ENCODE measurements at regions not wholly inside any gene's neighbourhood (a gene's known extent, or its start where the extent isn't known, plus 50 kb on each side); places are given as distances from the start of the nearest gene placed in this dataset.
"Not testable (repeated sequence)": the region's sequence is repeated elsewhere in the genome, so short reads cannot be mapped to it uniquely, and the experiment has no call there.

DNA sequence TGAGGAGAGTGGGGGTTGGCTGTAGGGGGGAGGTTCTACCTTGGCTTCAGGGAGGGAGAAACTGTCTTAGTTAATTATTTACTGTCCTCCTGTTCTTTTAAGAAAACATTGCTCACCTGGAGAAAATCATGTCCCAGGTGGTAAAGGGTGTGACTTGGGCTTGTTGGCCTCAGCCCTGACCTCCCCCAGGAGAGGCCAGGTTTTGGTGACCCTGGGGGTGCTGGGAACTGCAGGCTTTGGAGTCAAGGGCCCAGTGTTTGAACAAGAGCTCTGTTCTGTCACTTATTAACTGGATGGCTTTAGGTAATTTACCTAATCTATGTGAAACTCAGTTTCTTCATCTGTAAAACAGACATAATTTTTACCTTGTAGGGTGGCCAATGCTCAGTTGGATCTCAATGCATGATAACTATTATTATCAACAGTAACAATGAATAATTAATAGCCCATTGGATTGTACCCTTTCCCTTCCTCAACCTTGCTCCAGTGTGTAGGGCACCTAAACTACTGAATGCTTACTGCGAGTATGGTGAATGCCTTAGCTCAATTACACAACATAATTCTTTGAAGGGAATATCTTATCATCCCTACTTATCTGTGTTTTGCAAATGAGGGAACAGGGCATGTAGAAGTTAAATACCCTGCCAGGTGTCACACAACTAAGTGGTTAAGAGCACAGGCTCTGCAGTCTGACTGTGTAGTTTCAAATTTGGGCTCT lies 959.4 kb upstream of the DEFB115 start:
- DNase-seq: not testable (repeated sequence)

DNA sequence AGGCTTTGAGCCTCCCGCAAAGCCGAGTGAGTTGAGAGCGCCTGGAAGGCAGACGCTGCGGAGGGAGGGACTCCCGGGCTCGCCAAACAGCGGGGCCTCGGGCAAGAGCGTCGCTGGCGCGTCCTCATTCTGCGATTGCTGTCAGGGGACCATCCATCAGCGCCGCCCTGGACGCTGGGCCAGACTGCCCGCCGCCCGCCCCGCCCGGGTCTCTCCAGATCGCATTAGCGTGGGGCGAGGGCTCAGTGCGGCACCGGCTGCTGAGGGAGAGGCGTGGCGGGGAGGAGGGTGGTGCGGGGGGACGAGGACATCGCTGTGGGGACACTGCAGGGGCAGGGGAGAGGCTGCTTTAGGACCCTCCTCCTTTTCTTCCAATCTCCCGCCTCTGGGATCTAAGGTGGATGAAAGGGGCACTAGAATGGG lies 957.2 kb upstream of the DEFB115 start:
- not testable (repeated sequence) for DNase-seq

DNA sequence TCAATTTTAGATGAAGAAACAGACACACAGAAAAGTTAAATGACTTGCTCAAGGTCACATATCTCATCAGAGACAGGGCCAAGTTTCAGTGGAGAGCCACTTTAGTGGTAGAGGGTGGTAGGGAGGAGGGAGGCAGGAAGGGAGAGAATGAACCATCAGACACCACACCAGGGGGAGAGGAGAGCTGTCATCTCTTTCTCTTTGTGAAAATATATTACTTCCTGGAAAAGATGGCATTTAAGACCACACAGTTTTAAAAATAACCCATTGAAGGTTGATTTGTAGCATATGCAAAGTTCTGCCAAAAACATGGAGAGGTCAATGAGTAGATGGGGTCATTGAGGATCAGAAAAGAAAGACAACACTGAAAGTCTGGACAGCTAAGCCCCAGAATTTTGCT lies 954.7 kb upstream of the DEFB115 start:
- DNase-seq: not testable (repeated sequence)

DNA sequence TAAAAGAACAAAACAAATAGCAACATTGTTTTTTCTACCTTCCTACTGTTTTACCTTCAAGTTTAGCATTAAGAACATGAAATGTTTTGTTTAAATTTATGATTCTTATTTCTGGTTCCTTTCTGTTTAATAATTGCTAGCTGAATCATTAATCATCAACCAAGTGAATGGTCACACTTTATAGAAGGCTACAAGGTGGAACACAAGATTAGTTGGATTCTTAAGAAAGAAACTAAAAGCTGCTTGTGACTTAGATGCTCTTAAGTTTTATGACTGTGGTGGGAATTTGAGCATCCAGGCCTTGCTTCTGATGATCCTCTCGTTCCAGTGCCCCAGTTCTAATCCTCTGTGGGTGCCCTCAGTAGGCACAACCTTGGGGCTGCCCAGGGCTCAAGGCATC lies 947.5 kb upstream of the DEFB115 start:
- DNase-seq: not testable (repeated sequence)

DNA sequence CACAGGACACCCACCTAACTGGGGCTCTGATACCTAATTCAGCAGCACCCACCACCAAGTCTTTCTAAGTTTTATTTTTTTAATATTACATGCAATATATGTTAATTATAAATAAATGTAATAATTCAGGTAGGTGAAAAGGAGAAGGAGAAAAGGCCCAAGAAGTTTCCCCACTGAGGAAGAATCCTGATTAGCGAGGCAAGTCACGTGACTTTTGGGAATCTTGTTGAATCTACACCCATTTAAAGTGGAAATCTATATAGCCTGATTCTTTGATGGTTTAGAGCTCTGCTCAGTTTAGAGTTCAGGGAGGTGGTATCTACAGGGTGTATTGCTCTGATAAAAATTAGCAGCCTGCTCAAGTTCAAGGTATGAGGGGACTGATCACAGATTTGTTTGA lies 947.1 kb upstream of the DEFB115 start:
- DNase-seq: not testable (repeated sequence)

DNA sequence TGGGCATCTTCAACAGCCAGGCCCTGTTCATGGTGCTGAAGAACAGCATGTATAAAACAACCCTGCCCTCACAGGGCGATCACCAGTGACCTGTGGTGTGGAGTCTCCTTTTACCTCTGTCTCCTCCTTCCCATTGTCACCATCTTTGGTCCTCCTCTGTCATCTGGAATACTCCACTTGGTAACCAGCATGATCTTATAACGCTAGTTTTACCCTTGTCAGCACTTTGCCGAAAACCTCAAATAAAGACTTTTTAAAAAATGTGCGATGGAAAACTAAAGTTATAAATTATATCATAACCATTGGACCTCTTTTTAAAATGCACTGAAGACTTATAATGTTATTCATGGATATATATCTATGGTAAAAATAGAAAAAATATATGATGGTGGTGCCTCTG lies 945.2 kb upstream of the DEFB115 start:
- DNase-seq: not testable (repeated sequence)

DNA sequence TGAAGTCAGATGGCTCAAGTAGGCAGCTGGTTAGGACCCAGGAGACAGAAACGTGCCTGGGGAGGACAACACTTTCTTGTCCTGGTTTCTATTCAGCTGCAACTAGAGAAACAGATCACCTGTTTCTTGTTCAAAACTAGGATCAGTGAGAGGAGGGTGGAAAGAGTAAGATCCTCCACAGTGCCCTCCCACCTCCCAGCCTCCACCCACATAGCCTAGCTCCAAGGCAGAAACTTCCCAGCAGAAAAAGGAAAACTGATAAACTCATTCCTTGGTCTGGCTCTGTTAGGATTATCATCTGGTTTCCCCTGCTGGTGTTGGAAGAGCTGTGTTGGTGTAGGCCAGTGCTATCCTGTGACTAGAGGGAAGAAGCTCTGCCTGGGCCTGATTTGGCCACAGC lies 943.8 kb upstream of the DEFB115 start:
- not testable (repeated sequence) for DNase-seq

DNA sequence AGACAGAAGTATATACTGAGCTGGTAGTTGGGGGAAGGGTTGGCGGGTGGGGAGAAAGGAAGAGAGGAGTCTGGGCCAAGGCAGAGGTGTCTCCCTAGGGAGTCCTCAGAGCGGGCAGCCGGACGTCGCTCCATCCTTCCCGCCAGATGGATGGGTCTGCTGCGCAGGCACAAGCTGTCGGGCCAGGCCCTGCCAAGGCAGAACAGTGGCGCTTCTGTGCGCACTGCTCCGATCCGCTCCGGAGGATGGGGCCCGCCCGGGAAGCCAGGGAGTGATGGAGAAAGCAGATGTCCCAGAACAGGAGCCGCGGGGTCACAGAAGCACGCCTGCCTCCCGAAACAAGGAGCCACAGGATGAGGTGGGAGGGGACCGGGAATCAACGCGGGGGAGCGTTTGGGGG lies 941.4 kb upstream of the DEFB115 start:
- not testable (repeated sequence) for DNase-seq

DNA sequence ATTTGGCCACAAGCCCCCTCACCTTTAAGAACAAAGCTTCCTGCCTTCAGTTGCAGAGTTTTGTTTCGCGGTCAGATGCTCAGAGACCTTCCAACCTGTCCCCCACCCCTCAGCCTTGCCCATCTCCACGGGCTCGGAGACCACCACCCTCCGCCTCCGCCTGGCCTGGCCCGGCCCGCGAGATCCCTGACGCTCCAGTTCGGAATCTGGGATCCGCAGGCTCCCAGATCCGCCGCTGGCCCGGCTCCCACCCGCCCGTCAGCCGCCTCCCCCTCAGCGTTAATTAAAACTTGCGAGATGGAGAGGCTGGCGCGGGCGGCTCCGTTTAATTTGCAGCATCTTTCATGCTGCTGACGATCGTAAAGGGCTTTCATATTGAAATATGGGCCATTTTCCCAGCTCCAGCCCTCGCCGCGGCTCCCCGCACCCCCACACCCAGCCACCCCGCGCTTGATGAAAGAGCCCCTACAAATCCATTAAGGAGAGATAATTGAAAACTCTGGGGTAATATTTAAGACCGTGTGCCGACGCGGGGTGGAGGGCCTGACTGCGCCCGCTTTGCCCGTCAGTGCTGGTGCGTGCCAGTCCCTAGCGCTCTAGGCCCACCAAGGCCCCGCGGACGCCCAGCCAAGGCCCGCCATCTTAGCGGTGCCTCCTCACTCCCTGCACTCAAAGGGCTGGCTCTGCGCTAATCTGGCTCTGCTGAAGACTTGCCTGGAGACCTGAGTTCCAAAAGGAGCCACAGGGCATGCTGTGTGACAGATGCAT lies 940.7 kb upstream of the DEFB115 start:
- not testable (repeated sequence) for DNase-seq

DNA sequence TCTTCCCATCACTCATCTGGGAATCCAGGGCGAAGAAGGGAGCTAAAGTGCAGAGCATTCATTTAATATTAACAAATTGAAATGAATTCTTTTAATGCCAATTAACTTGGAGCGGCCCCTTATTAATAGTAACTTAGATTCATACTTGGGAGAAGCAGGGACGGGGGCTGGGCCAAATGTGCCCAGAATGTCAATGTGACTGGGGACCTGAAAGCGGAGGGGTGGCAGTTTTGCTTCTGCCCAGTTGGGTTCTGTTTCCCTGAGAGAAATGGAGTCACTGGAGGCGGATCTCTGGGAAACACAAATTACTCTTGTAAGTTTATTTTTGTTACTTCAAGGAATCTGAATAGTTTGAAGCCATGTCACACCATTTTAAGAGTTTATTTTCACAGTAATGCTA lies 923.7 kb upstream of the DEFB115 start:
- not testable (repeated sequence) for DNase-seq

DNA sequence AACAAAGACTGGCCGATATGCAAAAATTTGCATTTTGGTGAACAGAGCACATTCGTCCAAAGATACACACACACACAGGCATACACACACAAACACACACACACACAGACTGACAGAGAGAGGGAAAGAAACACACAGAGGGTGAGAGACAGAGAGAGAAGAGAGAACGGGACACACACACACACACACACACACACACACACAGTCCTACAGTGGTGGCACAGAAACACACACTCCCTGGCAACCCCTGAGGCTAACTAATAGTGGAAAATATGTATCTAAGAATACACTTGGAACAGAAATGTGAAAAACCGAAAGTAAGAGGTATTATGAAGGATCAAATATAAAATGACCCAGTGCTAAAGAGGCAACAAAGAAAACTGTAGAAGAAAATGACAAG lies 919.9 kb upstream of the DEFB115 start:
- not testable (repeated sequence) for DNase-seq

DNA sequence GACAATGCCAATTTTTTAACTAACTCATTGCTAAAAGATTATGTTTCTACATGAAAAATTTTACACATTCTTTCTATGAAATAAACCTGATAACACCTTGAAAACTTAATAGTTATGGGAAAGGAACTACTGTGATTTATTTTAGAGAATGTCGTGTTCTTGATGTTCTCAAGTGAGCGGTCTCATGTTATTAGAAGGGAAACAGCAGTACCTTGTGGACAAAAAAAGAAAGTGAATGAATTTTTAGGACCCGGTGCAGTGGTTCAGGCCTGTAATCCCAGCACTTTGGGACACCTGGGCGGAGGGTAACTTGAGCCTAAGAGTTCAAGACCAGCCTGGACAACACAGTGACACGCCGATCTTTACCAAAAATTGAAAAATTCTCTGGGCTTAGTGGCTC lies 908.5 kb upstream of the DEFB115 start:
- DNase-seq: not testable (repeated sequence)

DNA sequence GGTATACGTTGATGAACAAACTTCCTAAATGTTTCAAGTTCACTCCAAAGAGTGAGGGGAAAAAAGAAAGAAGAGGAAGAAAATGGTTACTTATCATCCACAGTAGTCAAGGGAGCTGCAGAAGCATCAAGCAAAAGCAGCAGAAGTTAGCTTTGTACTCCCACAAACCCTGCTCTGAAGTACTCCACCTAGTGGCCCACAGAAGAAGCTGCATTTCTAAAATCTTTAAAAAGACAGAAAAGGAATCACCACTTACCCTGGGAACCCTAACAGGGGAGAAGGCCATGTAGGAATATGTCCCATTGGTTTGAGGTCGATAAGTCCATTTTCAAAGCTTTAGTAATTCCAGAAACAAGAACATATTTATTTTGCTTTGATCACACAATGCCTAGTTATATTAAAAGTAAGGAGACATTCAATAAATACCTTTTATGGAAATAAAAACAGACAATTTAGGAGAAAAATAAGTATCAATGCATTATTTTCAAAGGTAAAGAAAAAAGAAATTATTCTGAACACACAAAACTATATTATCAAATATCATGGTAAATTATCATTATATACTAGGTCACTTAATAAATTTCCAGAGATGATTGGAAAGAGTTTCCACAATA lies 900.5 kb upstream of the DEFB115 start:
- not testable (repeated sequence) for DNase-seq

DNA sequence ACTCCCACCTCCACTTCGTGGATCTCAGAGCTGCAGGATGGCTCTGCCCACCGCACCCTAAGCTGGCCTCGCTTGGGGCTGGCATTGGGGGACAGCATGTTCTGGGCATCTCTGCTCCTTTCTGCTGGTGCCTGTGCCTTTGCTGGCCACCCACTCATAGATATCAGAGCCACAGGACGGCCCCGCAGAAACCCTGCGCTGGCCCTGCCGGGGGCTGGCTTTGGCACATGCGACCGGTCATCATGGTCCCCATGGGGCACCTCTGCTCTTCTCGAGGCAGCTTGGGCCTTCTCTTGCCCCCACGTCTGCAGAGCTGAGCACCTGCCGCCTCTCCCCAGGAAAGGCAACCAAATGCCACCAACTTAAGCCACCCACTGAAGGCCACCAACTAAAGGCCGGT lies 895.7 kb upstream of the DEFB115 start:
- not testable (repeated sequence) for DNase-seq

DNA sequence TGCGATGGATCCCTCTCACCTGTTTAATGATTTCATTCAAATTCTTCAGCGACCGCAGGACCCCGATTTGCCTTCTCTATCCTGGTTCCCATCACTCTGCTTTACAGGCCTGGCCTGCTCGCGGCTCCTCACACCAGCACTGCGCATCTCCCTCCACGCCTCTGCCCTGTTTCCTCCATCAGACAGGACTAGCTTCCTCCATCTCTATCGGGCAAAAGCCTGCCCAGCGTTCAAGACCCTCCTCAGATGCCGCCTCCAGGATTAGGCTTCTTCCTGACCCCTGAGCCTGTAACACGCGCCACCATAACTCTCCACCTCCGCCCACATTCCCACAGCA lies 881.1 kb upstream of the DEFB115 start:
- not testable (repeated sequence) for DNase-seq

DNA sequence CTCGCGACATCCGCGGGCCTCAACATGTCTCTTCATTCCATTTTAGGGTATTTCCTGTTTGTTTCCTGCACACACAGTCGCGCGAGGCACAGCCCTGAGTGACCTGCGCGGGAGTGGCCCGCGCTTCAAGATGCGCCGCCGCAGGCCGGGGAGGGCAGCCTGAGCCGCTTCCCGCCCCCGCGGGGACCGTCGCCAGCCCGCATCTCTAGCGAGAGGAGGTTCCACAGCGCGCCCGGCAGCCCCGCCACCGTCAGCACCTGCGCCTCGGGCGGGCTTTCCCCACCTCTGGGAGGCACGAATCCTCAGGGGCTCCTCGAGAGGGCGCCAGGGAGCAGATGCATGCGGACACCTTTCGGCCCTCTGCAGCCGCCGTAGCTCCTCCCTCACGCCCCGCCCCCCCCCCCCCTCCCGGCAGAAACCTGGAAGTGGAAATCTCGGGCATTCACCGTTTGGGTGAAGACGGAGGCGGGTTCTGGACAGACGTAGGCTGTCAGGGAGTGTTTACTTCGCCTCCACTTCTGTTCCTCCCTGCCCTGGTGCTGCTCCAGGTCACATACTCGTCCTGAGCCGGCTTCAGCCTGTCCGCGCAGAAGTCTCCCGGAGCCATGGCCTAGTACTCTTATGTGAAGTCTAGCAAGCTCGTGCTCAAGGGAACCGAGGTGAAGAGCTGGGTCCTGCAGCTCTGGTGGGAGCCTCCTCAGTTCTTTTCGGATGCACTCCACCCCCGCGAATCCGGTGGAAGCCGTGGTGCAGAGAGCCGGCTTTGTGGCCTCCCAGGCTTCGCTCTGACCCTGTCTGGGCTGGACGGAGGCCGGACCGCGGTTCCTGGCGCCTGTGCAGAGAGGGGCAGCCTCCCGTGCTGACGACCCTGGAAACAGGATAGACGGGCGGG lies 880.5 kb upstream of the DEFB115 start:
- DNase-seq: peak; percentile 88

DNA sequence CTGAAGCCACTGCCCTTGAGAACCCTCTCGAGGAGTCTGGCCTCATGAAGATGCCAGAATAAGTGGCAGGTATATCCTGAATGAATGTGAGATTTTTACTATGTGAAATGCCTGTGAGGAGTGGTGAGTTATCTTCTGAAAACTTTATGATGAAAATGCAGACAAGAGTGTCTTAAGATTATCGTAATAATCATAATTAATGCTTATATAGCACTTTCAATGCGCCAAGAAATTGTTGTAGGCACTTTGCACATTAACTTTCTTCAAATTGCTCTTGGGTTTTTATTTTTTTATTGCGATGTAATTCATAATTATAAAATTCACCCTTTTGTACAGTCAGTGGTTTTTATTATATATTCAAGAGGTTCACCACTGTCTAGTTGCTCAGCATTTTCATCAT lies 879.1 kb upstream of the DEFB115 start:
- not testable (repeated sequence) for DNase-seq

DNA sequence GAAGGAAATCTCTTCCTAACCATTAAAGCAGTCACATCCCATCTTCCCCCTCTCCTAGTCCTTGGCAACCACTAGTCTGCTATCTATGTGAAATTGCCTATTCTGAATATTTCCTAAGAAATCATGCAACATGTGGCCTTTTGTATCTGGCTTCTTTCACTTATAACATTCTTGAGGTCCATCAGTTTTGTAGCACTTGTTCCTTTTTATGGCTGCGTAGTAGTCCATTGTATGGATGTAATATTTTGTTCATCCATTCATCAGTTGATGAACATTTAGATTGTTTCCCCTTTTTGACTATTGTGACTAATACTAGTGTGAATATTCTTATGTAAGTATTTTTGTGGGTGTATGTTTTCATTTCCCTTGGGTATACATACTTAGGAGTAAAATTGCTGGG lies 878.7 kb upstream of the DEFB115 start:
- DNase-seq: not testable (repeated sequence)

DNA sequence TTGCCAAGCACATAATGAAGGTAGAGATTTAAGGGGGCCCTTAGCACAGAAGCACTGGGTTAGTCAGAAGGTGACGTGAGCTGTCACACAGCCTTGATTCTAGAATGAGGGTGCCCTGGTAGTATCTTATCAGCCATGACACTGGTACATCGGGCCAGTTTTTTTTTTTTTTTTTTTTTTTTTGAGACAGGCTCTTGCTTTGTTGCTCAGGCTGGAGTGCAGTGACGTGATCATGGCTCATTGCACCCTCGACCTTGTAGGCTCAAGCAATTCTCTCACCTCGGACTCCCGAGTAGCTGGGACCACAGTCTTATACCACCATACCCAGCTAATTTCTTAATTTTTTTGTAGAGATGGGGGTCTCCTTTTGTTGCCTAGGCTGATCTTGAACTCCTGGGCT lies 872.6 kb upstream of the DEFB115 start:
- not testable (repeated sequence) for DNase-seq

DNA sequence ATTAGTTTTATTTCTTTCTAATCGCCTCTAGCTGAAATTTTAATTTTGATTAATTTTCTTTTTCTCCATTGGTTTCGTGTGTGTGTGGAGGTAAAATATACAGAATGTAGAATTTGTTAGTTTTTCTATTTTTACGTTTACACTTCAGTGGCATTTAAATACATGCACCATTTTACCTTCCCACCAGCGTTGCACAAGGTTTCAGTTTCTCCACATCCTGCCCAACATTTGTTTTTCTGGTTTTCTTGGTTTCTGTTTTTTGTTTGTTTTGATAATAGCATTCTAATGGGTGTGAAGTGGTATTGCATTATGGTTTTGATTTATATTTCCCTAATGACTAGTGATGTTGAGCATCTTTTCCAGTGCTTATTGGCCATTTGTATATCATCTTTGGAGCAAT lies 871.4 kb upstream of the DEFB115 start:
- not testable (repeated sequence) for DNase-seq

DNA sequence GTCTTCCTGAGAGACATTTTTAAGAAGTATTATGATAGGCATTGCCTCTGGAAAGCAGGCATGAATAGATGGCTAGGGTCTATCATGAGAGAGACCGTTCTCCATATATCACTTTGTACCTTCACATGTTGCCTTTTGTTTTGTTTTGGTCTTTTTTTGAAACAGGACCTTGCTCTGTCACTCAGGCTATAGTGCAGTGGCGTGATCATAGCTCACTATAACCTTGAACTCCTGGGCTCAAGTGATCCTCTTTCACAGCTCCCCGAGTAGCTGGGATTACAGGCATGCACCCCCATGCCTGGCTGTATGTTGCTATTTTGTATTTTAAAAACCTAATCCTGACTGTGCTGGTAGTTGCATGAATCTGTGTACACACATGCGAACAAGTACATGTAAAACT lies 869.6 kb upstream of the DEFB115 start:
- DNase-seq: not testable (repeated sequence)

DNA sequence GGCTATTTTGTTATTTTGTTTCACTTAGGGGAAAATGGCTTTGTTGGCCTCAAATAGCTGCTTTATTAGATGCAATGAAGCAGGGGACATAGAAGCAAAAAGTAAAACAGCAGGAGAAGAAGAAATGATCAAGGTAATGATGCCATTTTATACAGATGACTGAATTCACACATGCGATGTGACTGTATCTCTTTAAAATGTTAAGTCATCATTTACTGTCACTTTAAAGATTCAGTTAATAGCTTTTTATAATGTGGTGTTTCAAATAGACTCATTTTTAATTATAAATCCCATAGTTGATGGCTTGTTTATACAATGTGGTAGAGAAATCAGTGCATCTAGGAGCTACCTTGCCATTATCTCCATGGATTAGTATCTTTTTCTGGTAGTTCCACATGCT lies 863.9 kb upstream of the DEFB115 start:
- DNase-seq: not testable (repeated sequence)

DNA sequence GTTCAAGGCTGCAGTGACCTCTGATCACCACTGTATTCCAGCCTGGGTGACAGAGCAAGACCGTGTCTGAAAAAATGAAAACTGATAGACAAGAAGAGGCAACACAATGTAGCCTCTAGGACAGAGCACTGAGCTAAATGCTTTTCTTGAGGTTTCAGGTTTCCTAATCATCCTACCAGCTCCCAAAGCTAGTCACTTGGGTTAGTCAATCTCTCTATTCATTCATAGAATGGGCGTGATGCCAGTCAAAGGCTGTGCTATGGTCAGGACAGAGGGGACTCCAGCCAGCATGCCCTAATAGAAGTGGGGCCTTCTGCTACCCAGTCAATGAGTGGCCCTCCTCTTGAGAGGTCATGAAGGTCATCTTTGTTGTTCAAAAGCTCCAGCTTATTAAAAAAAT lies 860.4 kb upstream of the DEFB115 start:
- not testable (repeated sequence) for DNase-seq

Data from activated CD4-positive, alpha-beta T cell treated with anti-CD3 and anti-CD28 coated beads for 1 hour (primary cell).